ENCODE measurements at regions not wholly inside any gene's neighbourhood (a gene's known extent, or its start where the extent isn't known, plus 50 kb on each side); places are given as distances from the start of the nearest gene placed in this dataset.

GRCh38 chr12:84764001-84764400, 148.6 kb downstream of the SLC6A15 start:
- Mint-ChIP-seq H3K4me1 (ENCODE audit: insufficient read depth, unreplicated experiment) (no peaks in the 10 kb centered on the region), H3K27me3 (ENCODE audit: insufficient read depth, unreplicated experiment) (no peaks in the 10 kb centered on the region), H3K27ac (ENCODE audit: low read depth, unreplicated experiment) (no peak overlapping the region), H3K9me3 (ENCODE audit: unreplicated experiment) (no peaks in the 10 kb centered on the region), H3K36me3 (ENCODE audit: insufficient read depth, unreplicated experiment) (no peaks in the 10 kb centered on the region), H3K4me3 (ENCODE audit: unreplicated experiment) (no peak overlapping the region)
- TF ChIP-seq, protein P1, sequence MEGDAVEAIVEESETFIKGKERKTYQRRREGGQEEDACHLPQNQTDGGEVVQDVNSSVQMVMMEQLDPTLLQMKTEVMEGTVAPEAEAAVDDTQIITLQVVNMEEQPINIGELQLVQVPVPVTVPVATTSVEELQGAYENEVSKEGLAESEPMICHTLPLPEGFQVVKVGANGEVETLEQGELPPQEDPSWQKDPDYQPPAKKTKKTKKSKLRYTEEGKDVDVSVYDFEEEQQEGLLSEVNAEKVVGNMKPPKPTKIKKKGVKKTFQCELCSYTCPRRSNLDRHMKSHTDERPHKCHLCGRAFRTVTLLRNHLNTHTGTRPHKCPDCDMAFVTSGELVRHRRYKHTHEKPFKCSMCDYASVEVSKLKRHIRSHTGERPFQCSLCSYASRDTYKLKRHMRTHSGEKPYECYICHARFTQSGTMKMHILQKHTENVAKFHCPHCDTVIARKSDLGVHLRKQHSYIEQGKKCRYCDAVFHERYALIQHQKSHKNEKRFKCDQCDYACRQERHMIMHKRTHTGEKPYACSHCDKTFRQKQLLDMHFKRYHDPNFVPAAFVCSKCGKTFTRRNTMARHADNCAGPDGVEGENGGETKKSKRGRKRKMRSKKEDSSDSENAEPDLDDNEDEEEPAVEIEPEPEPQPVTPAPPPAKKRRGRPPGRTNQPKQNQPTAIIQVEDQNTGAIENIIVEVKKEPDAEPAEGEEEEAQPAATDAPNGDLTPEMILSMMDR (IDR thresholded peaks at IDR 0.05; ENCODE audit: unreplicated experiment), result no peak
- ChIA-PET POLR2A (no interaction called here), CTCF (no interaction called here)
- no TSS peak for BruUV-seq (replicated peaks)
- no peak for DNase-seq (ENCODE audit: unreplicated experiment)
- intact Hi-C loops (cut with micrococcal nuclease), result no loop called here

- Mint-ChIP-seq H3K4me1 (ENCODE audit: insufficient read depth, unreplicated experiment) (peaks cover 1% of the 10 kb centered on the region), H3K4me3 (ENCODE audit: unreplicated experiment) (no peak overlapping the region), H3K9me3 (ENCODE audit: unreplicated experiment) (no peaks in the 10 kb centered on the region), H3K36me3 (ENCODE audit: insufficient read depth, unreplicated experiment) (no peaks in the 10 kb centered on the region), H3K27ac (ENCODE audit: low read depth, unreplicated experiment) (no peak overlapping the region), H3K27me3 (ENCODE audit: insufficient read depth, unreplicated experiment) (no peaks in the 10 kb centered on the region)
- no TSS peak for BruUV-seq (replicated peaks)
- POLR2A ChIA-PET, result no interaction called here
- TF ChIP-seq, protein P1 (IDR thresholded peaks at IDR 0.05; ENCODE audit: unreplicated experiment), result no peak
- no peak for DNase-seq (ENCODE audit: unreplicated experiment)
- intact Hi-C loops (cut with micrococcal nuclease), result no loop called here
- CTCF ChIA-PET, result no interaction called here
These were observed 149.5 kb downstream of the SLC6A15 start for GRCh38 chr12:84763107-84763506.

- H3K4me3 Mint-ChIP-seq (ENCODE audit: unreplicated experiment), result no peak overlapping the region
- peaks cover 6% of the 10 kb centered on the region for H3K4me1 Mint-ChIP-seq (ENCODE audit: insufficient read depth, unreplicated experiment)
- no TSS peak for BruUV-seq (replicated peaks)
- no peak for DNase-seq (ENCODE audit: unreplicated experiment)
- TF ChIP-seq, protein P1 (IDR thresholded peaks at IDR 0.05; ENCODE audit: unreplicated experiment), result no peak
- H3K27me3 Mint-ChIP-seq (ENCODE audit: insufficient read depth, unreplicated experiment), result no peaks in the 10 kb centered on the region
- intact Hi-C loops (cut with micrococcal nuclease), result no loop called here
- ChIA-PET CTCF (interaction anchor here (0.7 kb wide), 1 partner anchor 550 kb away, joined by 3 read pairs; no protein-coding TSS in a partner anchor), POLR2A (no interaction called here)
- H3K27ac Mint-ChIP-seq (ENCODE audit: low read depth, unreplicated experiment), result no peak overlapping the region
- no peaks in the 10 kb centered on the region for H3K9me3 Mint-ChIP-seq (ENCODE audit: unreplicated experiment)
- no peaks in the 10 kb centered on the region for H3K36me3 Mint-ChIP-seq (ENCODE audit: insufficient read depth, unreplicated experiment)
These were observed 152.3 kb downstream of the SLC6A15 start for GRCh38 chr12:84760091-84760865.

DNA sequence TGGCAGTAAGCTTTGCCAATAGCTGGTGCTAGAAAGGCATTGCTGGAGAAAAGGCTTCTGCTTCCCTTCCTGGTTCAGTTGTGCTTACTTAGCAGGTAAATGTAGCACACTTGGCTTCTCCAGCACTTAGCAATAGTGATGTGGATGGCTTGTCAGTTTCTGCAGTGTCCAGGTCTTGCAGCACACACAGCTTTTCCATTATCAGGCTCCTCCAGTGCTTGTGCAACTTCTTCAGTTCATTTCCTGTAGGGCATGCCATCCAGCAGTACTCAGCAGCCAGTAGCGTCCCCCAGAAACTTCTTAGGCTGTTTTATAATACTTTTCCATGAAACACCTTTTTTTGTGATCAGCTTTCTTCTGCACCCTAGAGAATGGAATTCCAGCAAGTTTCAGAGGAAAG, 154.6 kb downstream of the SLC6A15 start:
- Mint-ChIP-seq H3K36me3 (ENCODE audit: insufficient read depth, unreplicated experiment) (no peaks in the 10 kb centered on the region), H3K9me3 (ENCODE audit: unreplicated experiment) (no peaks in the 10 kb centered on the region), H3K4me1 (ENCODE audit: insufficient read depth, unreplicated experiment) (peaks cover 6% of the 10 kb centered on the region), H3K4me3 (ENCODE audit: unreplicated experiment) (no peak overlapping the region), H3K27ac (ENCODE audit: low read depth, unreplicated experiment) (no peak overlapping the region), H3K27me3 (ENCODE audit: insufficient read depth, unreplicated experiment) (no peaks in the 10 kb centered on the region)
- TF ChIP-seq, protein P1 (IDR thresholded peaks at IDR 0.05; ENCODE audit: unreplicated experiment), result no peak
- ChIA-PET POLR2A (interaction anchor here (0.6 to 1.2 kb wide), 3 partner anchors 17 to 1437 kb away, joined by 3 to 4 read pairs (median 3); no protein-coding TSS in a partner anchor), CTCF (no interaction called here)
- intact Hi-C loops (cut with micrococcal nuclease), result no loop called here
- BruUV-seq (replicated peaks), result no TSS peak
- peak; percentile 35 for DNase-seq (ENCODE audit: unreplicated experiment)

Data from MCF 10A (cell line).